ENCODE measurements at regions not wholly inside any gene's neighbourhood (a gene's known extent, or its start where the extent isn't known, plus 50 kb on each side); places are given as distances from the start of the nearest gene placed in this dataset.

GRCh38 chr3:161579395-161580126 lies 83.0 kb downstream of the OTOL1 start:
- no peak for TF ChIP-seq POLR2AphosphoS5 (IDR thresholded peaks at IDR 0.05; ENCODE audit: insufficient read depth in 1 of 2, low read depth in 1 of 2)
- TF ChIP-seq CTCF (IDR thresholded peaks at IDR 0.05), result no peak
- TF ChIP-seq POLR2A (IDR thresholded peaks at IDR 0.05), result no peak
